ENCODE measurements at regions not wholly inside any gene's neighbourhood (a gene's known extent, or its start where the extent isn't known, plus 50 kb on each side); places are given as distances from the start of the nearest gene placed in this dataset.

GRCh38 chr5:14040542-14040941 is 96.1 kb upstream of the DNAH5 start:
- TF ChIP-seq GATA3 (IDR thresholded peaks at IDR 0.05; ENCODE audit: low read depth, low read length) (no peak), GATA2 (IDR thresholded peaks at IDR 0.05; ENCODE audit: low read depth, low read length) (no peak)

Measured in SH-SY5Y (cell line).